ENCODE measurements at regions not wholly inside any gene's neighbourhood (a gene's known extent, or its start where the extent isn't known, plus 50 kb on each side); places are given as distances from the start of the nearest gene placed in this dataset.

- in situ Hi-C loops (cut with HindIII; ENCODE audit: low sequenced_read_pairs), result no loop called here
- no peak overlapping the region for H3K4me3 ChIP-seq (ENCODE audit: low read depth, low read length)
- no peak for DNase-seq (ENCODE audit: low read depth)
- no peak for TF ChIP-seq CTCF (IDR thresholded peaks at IDR 0.05; ENCODE audit: low read depth, low read length, missing control alignments)
Measured at GRCh38 chr19:20333508-20333907, 166.5 kb downstream of the ZNF486 start.

- in situ Hi-C loops (cut with HindIII; ENCODE audit: low sequenced_read_pairs), result no loop called here
- H3K4me3 ChIP-seq (ENCODE audit: low read depth, low read length), result no peak overlapping the region
- no peak for DNase-seq (ENCODE audit: low read depth)
- TF ChIP-seq CTCF (IDR thresholded peaks at IDR 0.05; ENCODE audit: low read depth, low read length, missing control alignments), result no peak
Measured at GRCh38 chr19:20325151-20325550, 158.1 kb downstream of the ZNF486 start.

- no peak overlapping the region for H3K4me3 ChIP-seq (ENCODE audit: low read depth, low read length)
- no peak for TF ChIP-seq CTCF (IDR thresholded peaks at IDR 0.05; ENCODE audit: low read depth, low read length, missing control alignments)
- no peak for DNase-seq (ENCODE audit: low read depth)
- in situ Hi-C loops (cut with HindIII; ENCODE audit: low sequenced_read_pairs), result no loop called here
Measured at GRCh38 chr19:20321139-20321763, 154.2 kb downstream of the ZNF486 start.

GRCh38 chr19:20320191-20320590 lies 153.2 kb downstream of the ZNF486 start:
- no peak overlapping the region for H3K4me3 ChIP-seq (ENCODE audit: low read depth, low read length)
- in situ Hi-C loops (cut with HindIII; ENCODE audit: low sequenced_read_pairs), result no loop called here
- no peak for DNase-seq (ENCODE audit: low read depth)
- no peak for TF ChIP-seq CTCF (IDR thresholded peaks at IDR 0.05; ENCODE audit: low read depth, low read length, missing control alignments)

GRCh38 chr19:20318616-20319015 lies 151.6 kb downstream of the ZNF486 start:
- no peak for TF ChIP-seq CTCF (IDR thresholded peaks at IDR 0.05; ENCODE audit: low read depth, low read length, missing control alignments)
- H3K4me3 ChIP-seq (ENCODE audit: low read depth, low read length), result no peak overlapping the region
- in situ Hi-C loops (cut with HindIII; ENCODE audit: low sequenced_read_pairs), result no loop called here
- no peak for DNase-seq (ENCODE audit: low read depth)

- H3K4me3 ChIP-seq (ENCODE audit: low read depth, low read length), result no peak overlapping the region
- TF ChIP-seq CTCF (IDR thresholded peaks at IDR 0.05; ENCODE audit: low read depth, low read length, missing control alignments), result no peak
- no peak for DNase-seq (ENCODE audit: low read depth)
- in situ Hi-C loops (cut with HindIII; ENCODE audit: low sequenced_read_pairs), result no loop called here
Measured at GRCh38 chr19:20315543-20315942, 148.5 kb downstream of the ZNF486 start.

All from astrocyte of the cerebellum (primary cell).